ENCODE measurements at regions not wholly inside any gene's neighbourhood (a gene's known extent, or its start where the extent isn't known, plus 50 kb on each side); places are given as distances from the start of the nearest gene placed in this dataset.

GRCh38 chr7:80403686-80404241 lies 108.1 kb downstream of the GNAT3 start:
- Histone ChIP-seq H3K4me1 (no peaks in the 10 kb centered on the region), H3K27ac (no peak overlapping the region), H3K36me3 (no peaks in the 10 kb centered on the region), H3K9me3 (peaks cover 0 to 3% (median 0%) of the 10 kb centered on the region in 4 donors), H3K4me3 (no peak overlapping the region), H3K27me3 (no peaks in the 10 kb centered on the region)
- 18 to 28% methylated on average over 1 of the region's 1 CpG for WGBS, 2 donors
- DNase-seq (ENCODE audit: low spot score in 2 of 2): no peak
- TF ChIP-seq POLR2A (IDR thresholded peaks at IDR 0.05) (no peak), EP300 (IDR thresholded peaks at IDR 0.05) (no peak)
- TF ChIP-seq, protein P1, sequence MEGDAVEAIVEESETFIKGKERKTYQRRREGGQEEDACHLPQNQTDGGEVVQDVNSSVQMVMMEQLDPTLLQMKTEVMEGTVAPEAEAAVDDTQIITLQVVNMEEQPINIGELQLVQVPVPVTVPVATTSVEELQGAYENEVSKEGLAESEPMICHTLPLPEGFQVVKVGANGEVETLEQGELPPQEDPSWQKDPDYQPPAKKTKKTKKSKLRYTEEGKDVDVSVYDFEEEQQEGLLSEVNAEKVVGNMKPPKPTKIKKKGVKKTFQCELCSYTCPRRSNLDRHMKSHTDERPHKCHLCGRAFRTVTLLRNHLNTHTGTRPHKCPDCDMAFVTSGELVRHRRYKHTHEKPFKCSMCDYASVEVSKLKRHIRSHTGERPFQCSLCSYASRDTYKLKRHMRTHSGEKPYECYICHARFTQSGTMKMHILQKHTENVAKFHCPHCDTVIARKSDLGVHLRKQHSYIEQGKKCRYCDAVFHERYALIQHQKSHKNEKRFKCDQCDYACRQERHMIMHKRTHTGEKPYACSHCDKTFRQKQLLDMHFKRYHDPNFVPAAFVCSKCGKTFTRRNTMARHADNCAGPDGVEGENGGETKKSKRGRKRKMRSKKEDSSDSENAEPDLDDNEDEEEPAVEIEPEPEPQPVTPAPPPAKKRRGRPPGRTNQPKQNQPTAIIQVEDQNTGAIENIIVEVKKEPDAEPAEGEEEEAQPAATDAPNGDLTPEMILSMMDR (IDR thresholded peaks at IDR 0.05): no peak

- Histone ChIP-seq H3K27ac (no peak overlapping the region), H3K4me3 (no peak overlapping the region), H3K4me1 (no peaks in the 10 kb centered on the region), H3K9me3 (no peaks in the 10 kb centered on the region), H3K27me3 (no peaks in the 10 kb centered on the region), H3K36me3 (no peaks in the 10 kb centered on the region)
- no peak for TF ChIP-seq EP300 (IDR thresholded peaks at IDR 0.05)
- TF ChIP-seq POLR2A (IDR thresholded peaks at IDR 0.05): no peak
- TF ChIP-seq, protein P1 (IDR thresholded peaks at IDR 0.05): no peak
- 91 to 93% methylated on average over 1 of the region's 1 CpG for WGBS, 2 donors
- no peak for DNase-seq (ENCODE audit: low spot score in 2 of 2)
Observed at GRCh38 chr7:80401708-80402107, 110.2 kb downstream of the GNAT3 start.

- DNase-seq (ENCODE audit: low spot score in 2 of 2): no peak
- WGBS, 2 donors: 74 to 79% methylated on average over 2 of the region's 2 CpGs
- H3K27me3 ChIP-seq: no peaks in the 10 kb centered on the region
- no peak for TF ChIP-seq EP300 (IDR thresholded peaks at IDR 0.05)
- no peak for TF ChIP-seq POLR2A (IDR thresholded peaks at IDR 0.05)
- TF ChIP-seq, protein P1 (IDR thresholded peaks at IDR 0.05): no peak
- H3K4me3 ChIP-seq: no peak overlapping the region
- no peaks in the 10 kb centered on the region for H3K9me3 ChIP-seq
- peak overlapping the region in 1 of 4 donors; percentile 38 for H3K27ac ChIP-seq
- H3K36me3 ChIP-seq: no peaks in the 10 kb centered on the region
- peaks cover 0 to 11% (median 0%) of the 10 kb centered on the region in 4 donors for H3K4me1 ChIP-seq
Observed at GRCh38 chr7:80393786-80394185, 118.1 kb downstream of the GNAT3 start.

DNA sequence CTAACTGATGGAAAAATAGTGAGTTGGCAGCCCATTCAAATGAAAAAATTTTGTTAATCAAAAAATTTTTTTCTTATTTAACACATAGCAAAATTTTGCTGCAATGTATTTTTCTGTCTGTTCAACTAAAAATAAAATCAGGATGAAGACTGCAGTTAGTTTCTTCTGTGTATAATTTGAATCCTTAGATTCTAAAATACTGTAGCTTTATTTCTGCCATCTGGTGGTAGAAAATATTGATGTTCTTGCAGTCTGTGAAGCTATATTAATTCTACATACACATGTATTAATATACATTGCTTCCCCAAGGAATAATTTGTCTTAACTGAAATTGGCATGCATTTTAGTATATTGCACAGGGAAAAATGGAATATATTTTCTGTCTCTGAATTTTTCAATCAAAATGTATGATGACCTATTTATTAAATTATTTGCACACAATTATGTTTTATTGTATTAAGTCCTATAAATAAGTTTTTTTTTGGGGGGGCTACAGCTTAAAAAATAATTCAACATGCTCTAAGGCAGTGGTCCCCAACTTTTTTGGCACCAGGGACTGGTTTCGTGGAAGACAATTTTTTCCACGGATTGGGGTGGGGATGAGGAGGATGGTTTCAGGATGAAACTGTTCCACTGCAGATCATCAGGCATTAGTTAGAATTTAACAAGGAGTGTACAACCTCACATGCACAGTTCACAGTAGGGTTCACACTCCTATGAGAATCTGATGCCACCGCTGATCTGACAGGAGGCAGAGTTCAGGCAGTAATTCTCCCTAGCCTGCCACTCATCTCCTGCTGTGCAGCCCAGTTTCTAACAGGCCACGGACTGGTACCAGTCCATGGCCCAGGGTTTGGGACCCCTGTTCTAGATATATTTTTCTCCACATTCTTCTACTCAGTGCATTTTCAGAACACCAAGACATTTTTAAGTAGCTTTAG lies 119.4 kb downstream of the GNAT3 start:
- Histone ChIP-seq H3K4me3 (no peak overlapping the region), H3K9me3 (no peaks in the 10 kb centered on the region), H3K36me3 (no peaks in the 10 kb centered on the region), H3K27me3 (no peaks in the 10 kb centered on the region), H3K4me1 (peaks cover 0 to 11% (median 0%) of the 10 kb centered on the region in 4 donors), H3K27ac (no peak overlapping the region)
- 78% methylated on average over 4 of the region's 4 CpGs for WGBS, 2 donors
- TF ChIP-seq POLR2A (IDR thresholded peaks at IDR 0.05) (no peak), EP300 (IDR thresholded peaks at IDR 0.05) (no peak)
- TF ChIP-seq, protein P1 (IDR thresholded peaks at IDR 0.05): peak; percentile 30 to 70 (median 48)
- DNase-seq (ENCODE audit: low spot score in 2 of 2): no peak

- Histone ChIP-seq H3K4me1 (peaks cover 0 to 30% (median 8%) of the 10 kb centered on the region in 4 donors), H3K9me3 (no peaks in the 10 kb centered on the region), H3K27me3 (no peaks in the 10 kb centered on the region), H3K4me3 (no peak overlapping the region), H3K36me3 (no peaks in the 10 kb centered on the region), H3K27ac (no peak overlapping the region)
- TF ChIP-seq EP300 (IDR thresholded peaks at IDR 0.05) (no peak), POLR2A (IDR thresholded peaks at IDR 0.05) (no peak)
- TF ChIP-seq, protein P1 (IDR thresholded peaks at IDR 0.05): no peak
- DNase-seq (ENCODE audit: low spot score in 2 of 2): no peak
- 71% methylated on average over 4 of the region's 4 CpGs for WGBS, 2 donors
Observed at GRCh38 chr7:80387634-80388193, 124.2 kb downstream of the GNAT3 start.
